HuH-7 (cell line): ENCODE measurements at regions not wholly inside any gene's neighbourhood (a gene's known extent, or its start where the extent isn't known, plus 50 kb on each side); places are given as distances from the start of the nearest gene placed in this dataset.

Experiments
- DNase-seq: peaks from one replicate; pipeline ENCODE4 v3.0.0; 2011; ENCODE audit warnings: low spot score

- DNase-seq: no peak
Observed at GRCh38 chr2:51111532-51111931, 79.6 kb upstream of the NRXN1 start.

- no peak for DNase-seq
Observed at GRCh38 chr2:51108794-51109193, 76.9 kb upstream of the NRXN1 start.

GRCh38 chr2:51107841-51108240 is 75.9 kb upstream of the NRXN1 start:
- no peak for DNase-seq

- no peak for DNase-seq
Observed at GRCh38 chr2:51105811-51106210, 73.9 kb upstream of the NRXN1 start.

GRCh38 chr2:51103205-51103604 is 71.3 kb upstream of the NRXN1 start:
- peak; percentile 4 for DNase-seq

GRCh38 chr2:51093016-51093415 is 61.1 kb upstream of the NRXN1 start:
- no peak for DNase-seq

- no peak for DNase-seq
Observed at GRCh38 chr2:51085420-51086068, 53.6 kb upstream of the NRXN1 start.

- no peak for DNase-seq
Observed at GRCh38 chr2:51084750-51085149, 52.8 kb upstream of the NRXN1 start.
